ENCODE measurements at regions not wholly inside any gene's neighbourhood (a gene's known extent, or its start where the extent isn't known, plus 50 kb on each side); places are given as distances from the start of the nearest gene placed in this dataset.

GRCh38 chr10:42422911-42423310 lies 215.5 kb downstream of the ZNF33B start:
- TF ChIP-seq CTCF (IDR thresholded peaks at IDR 0.05 in 8 of 11, conservative IDR thresholded peaks at IDR 0.05 in 3 of 11) (no peak), POLR2A (IDR thresholded peaks at IDR 0.05) (no peak), POLR2AphosphoS5 (IDR thresholded peaks at IDR 0.05) (no peak)
